Neural cell (in vitro differentiated cells): ENCODE measurements at regions not wholly inside any gene's neighbourhood (a gene's known extent, or its start where the extent isn't known, plus 50 kb on each side); places are given as distances from the start of the nearest gene placed in this dataset.

ENCODE experiments used
- EP300 ChIP-seq: fragments of 450-650 bp; conservative IDR thresholded peaks from 2 replicates; pipeline ENCODE4 v1.6.1; 2014; ENCODE audit warnings: antibody characterized with exemption, mild to moderate bottlenecking, moderate library complexity; ENCODE audit not compliant: poor library complexity, severe bottlenecking
- EZH2 ChIP-seq: fragments of 200-600, 300-800 bp; shearing (Covaris generic), sonication (generic); IDR thresholded peaks from 2 replicates; pipeline ENCODE4 v1.6.1; 2014; ENCODE audit warnings: antibody characterized with exemption, low read length, borderline replicate concordance, mild to moderate bottlenecking; ENCODE audit not compliant: insufficient read depth, poor library complexity, severe bottlenecking
- POLR2AphosphoS5 ChIP-seq: IDR thresholded peaks from 2 replicates; pipeline ENCODE4 v1.6.1; 2012
- RAD21 ChIP-seq: fragments of 450-650 bp; conservative IDR thresholded peaks from 2 replicates; pipeline ENCODE4 v1.6.1; 2014; ENCODE audit warnings: antibody characterized with exemption, mild to moderate bottlenecking, moderate library complexity
- SMC3 ChIP-seq: fragments of 450-650 bp; conservative IDR thresholded peaks from 2 replicates; pipeline ENCODE4 v1.6.1; 2014; ENCODE audit warnings: antibody characterized with exemption, mild to moderate bottlenecking, moderate library complexity; ENCODE audit not compliant: poor library complexity
- TAF1 ChIP-seq: IDR thresholded peaks from 2 replicates; pipeline ENCODE4 v1.6.1; 2012; ENCODE audit warnings: low read depth
- TF ChIP-seq, protein P1 (sequence below): fragments of 450-650 bp; IDR thresholded peaks from 2 replicates; pipeline ENCODE4 v1.5.1; 2014; ENCODE audit warnings: antibody characterized with exemption, mild to moderate bottlenecking, moderate library complexity; ENCODE audit not compliant: poor library complexity, severe bottlenecking
- TF ChIP-seq, protein P2 (sequence below): IDR thresholded peaks from 2 replicates; pipeline ENCODE4 v1.6.1; 2012; ENCODE audit warnings: borderline replicate concordance

DNA sequence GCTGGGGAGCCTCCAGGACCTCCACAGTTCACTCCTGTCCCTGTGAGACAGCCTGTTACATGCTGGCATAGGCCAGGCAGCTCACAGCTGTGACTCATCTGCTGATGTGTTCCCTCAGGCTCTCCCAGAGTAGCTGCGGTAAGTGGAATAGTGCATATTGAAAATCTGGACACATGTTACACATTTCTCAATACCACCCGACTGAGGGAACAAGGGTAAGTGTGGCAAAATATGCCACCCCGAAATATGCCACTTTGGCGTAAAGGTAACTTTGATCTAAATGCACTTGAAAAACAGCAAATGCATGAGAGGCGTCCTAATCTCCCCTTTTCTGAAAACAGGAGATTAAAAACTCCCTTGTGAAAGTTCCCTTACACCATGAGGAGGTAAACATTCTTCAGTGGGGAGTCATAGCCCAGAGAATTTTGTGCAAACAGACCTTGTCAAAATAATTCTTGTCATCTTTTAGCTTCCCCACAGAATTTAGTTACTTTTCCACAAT is 557.9 kb downstream of the CCDC85A start:
- no peak for TF ChIP-seq POLR2AphosphoS5
- TF ChIP-seq, protein P1, sequence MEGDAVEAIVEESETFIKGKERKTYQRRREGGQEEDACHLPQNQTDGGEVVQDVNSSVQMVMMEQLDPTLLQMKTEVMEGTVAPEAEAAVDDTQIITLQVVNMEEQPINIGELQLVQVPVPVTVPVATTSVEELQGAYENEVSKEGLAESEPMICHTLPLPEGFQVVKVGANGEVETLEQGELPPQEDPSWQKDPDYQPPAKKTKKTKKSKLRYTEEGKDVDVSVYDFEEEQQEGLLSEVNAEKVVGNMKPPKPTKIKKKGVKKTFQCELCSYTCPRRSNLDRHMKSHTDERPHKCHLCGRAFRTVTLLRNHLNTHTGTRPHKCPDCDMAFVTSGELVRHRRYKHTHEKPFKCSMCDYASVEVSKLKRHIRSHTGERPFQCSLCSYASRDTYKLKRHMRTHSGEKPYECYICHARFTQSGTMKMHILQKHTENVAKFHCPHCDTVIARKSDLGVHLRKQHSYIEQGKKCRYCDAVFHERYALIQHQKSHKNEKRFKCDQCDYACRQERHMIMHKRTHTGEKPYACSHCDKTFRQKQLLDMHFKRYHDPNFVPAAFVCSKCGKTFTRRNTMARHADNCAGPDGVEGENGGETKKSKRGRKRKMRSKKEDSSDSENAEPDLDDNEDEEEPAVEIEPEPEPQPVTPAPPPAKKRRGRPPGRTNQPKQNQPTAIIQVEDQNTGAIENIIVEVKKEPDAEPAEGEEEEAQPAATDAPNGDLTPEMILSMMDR, result no peak
- no peak for TF ChIP-seq EP300
- TF ChIP-seq, protein P2, sequence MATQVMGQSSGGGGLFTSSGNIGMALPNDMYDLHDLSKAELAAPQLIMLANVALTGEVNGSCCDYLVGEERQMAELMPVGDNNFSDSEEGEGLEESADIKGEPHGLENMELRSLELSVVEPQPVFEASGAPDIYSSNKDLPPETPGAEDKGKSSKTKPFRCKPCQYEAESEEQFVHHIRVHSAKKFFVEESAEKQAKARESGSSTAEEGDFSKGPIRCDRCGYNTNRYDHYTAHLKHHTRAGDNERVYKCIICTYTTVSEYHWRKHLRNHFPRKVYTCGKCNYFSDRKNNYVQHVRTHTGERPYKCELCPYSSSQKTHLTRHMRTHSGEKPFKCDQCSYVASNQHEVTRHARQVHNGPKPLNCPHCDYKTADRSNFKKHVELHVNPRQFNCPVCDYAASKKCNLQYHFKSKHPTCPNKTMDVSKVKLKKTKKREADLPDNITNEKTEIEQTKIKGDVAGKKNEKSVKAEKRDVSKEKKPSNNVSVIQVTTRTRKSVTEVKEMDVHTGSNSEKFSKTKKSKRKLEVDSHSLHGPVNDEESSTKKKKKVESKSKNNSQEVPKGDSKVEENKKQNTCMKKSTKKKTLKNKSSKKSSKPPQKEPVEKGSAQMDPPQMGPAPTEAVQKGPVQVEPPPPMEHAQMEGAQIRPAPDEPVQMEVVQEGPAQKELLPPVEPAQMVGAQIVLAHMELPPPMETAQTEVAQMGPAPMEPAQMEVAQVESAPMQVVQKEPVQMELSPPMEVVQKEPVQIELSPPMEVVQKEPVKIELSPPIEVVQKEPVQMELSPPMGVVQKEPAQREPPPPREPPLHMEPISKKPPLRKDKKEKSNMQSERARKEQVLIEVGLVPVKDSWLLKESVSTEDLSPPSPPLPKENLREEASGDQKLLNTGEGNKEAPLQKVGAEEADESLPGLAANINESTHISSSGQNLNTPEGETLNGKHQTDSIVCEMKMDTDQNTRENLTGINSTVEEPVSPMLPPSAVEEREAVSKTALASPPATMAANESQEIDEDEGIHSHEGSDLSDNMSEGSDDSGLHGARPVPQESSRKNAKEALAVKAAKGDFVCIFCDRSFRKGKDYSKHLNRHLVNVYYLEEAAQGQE, result no peak
- no peak for TF ChIP-seq EZH2
- TF ChIP-seq SMC3, result no peak
- no peak for TF ChIP-seq TAF1
- TF ChIP-seq RAD21, result no peak
